ENCODE measurements at regions not wholly inside any gene's neighbourhood (a gene's known extent, or its start where the extent isn't known, plus 50 kb on each side); places are given as distances from the start of the nearest gene placed in this dataset.

DNA sequence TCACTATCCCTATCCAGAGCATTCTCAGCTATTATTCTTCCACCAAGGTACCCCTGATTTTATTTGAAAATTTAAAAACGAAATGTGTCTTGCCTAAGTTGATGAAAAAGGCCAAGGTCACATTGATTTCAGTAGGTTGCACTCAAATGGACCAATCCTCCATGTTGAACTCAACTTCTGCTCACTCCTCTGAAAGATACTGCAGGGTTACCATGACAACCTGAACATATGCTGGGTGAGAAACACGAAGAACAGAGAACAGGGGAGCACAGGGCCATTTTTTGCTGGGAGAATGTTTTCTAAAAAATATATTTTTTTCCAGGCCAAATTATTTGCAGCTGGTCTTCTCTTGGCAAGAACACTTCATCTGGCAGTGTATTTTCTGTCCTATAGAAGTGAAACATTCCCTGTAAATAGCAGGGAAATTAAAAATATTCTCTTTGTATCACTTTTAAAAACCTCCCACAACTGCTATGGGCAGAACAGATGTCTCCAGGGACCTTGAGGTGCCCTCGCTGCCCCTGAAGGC, 215.9 kb downstream of the NXNL2 start:
- no peak for TF ChIP-seq POLR2AphosphoS2 (IDR thresholded peaks at IDR 0.05; ENCODE audit: low read depth, low read length)
- TF ChIP-seq, protein P1, sequence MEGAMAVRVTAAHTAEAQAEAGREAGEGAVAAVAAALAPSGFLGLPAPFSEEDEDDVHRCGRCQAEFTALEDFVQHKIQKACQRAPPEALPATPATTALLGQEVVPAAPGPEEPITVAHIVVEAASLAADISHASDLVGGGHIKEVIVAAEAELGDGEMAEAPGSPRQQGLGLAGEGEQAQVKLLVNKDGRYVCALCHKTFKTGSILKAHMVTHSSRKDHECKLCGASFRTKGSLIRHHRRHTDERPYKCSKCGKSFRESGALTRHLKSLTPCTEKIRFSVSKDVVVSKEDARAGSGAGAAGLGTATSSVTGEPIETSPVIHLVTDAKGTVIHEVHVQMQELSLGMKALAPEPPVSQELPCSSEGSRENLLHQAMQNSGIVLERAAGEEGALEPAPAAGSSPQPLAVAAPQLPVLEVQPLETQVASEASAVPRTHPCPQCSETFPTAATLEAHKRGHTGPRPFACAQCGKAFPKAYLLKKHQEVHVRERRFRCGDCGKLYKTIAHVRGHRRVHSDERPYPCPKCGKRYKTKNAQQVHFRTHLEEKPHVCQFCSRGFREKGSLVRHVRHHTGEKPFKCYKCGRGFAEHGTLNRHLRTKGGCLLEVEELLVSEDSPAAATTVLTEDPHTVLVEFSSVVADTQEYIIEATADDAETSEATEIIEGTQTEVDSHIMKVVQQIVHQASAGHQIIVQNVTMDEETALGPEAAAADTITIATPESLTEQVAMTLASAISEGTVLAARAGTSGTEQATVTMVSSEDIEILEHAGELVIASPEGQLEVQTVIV (IDR thresholded peaks at IDR 0.05; ENCODE audit: borderline replicate concordance, partially characterized antibody): no peak
- no peak for TF ChIP-seq EP300 (IDR thresholded peaks at IDR 0.05; ENCODE audit: borderline replicate concordance in 1 of 2, control insufficient read depth in 1 of 2, low read depth in 2 of 2, low read length in 2 of 2)
- TF ChIP-seq, protein P2, sequence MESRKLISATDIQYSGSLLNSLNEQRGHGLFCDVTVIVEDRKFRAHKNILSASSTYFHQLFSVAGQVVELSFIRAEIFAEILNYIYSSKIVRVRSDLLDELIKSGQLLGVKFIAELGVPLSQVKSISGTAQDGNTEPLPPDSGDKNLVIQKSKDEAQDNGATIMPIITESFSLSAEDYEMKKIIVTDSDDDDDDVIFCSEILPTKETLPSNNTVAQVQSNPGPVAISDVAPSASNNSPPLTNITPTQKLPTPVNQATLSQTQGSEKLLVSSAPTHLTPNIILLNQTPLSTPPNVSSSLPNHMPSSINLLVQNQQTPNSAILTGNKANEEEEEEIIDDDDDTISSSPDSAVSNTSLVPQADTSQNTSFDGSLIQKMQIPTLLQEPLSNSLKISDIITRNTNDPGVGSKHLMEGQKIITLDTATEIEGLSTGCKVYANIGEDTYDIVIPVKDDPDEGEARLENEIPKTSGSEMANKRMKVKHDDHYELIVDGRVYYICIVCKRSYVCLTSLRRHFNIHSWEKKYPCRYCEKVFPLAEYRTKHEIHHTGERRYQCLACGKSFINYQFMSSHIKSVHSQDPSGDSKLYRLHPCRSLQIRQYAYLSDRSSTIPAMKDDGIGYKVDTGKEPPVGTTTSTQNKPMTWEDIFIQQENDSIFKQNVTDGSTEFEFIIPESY (IDR thresholded peaks at IDR 0.05): no peak
- TF ChIP-seq, protein P3, sequence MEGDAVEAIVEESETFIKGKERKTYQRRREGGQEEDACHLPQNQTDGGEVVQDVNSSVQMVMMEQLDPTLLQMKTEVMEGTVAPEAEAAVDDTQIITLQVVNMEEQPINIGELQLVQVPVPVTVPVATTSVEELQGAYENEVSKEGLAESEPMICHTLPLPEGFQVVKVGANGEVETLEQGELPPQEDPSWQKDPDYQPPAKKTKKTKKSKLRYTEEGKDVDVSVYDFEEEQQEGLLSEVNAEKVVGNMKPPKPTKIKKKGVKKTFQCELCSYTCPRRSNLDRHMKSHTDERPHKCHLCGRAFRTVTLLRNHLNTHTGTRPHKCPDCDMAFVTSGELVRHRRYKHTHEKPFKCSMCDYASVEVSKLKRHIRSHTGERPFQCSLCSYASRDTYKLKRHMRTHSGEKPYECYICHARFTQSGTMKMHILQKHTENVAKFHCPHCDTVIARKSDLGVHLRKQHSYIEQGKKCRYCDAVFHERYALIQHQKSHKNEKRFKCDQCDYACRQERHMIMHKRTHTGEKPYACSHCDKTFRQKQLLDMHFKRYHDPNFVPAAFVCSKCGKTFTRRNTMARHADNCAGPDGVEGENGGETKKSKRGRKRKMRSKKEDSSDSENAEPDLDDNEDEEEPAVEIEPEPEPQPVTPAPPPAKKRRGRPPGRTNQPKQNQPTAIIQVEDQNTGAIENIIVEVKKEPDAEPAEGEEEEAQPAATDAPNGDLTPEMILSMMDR (IDR thresholded peaks at IDR 0.05 in 2 of 3, conservative IDR thresholded peaks at IDR 0.05 in 1 of 3; ENCODE audit: control insufficient read depth in 2 of 3, extremely low read depth in 1 of 3, insufficient read depth in 1 of 3, low read depth in 3 of 3, low read length in 3 of 3): no peak
- no peak for TF ChIP-seq EGR1 (IDR thresholded peaks at IDR 0.05; ENCODE audit: borderline replicate concordance in 1 of 2, low read depth in 2 of 2, low read length in 2 of 2)
- TF ChIP-seq, protein P4, sequence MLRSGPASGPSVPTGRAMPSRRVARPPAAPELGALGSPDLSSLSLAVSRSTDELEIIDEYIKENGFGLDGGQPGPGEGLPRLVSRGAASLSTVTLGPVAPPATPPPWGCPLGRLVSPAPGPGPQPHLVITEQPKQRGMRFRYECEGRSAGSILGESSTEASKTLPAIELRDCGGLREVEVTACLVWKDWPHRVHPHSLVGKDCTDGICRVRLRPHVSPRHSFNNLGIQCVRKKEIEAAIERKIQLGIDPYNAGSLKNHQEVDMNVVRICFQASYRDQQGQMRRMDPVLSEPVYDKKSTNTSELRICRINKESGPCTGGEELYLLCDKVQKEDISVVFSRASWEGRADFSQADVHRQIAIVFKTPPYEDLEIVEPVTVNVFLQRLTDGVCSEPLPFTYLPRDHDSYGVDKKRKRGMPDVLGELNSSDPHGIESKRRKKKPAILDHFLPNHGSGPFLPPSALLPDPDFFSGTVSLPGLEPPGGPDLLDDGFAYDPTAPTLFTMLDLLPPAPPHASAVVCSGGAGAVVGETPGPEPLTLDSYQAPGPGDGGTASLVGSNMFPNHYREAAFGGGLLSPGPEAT (IDR thresholded peaks at IDR 0.05; ENCODE audit: low read depth): no peak
- TF ChIP-seq, protein P5, sequence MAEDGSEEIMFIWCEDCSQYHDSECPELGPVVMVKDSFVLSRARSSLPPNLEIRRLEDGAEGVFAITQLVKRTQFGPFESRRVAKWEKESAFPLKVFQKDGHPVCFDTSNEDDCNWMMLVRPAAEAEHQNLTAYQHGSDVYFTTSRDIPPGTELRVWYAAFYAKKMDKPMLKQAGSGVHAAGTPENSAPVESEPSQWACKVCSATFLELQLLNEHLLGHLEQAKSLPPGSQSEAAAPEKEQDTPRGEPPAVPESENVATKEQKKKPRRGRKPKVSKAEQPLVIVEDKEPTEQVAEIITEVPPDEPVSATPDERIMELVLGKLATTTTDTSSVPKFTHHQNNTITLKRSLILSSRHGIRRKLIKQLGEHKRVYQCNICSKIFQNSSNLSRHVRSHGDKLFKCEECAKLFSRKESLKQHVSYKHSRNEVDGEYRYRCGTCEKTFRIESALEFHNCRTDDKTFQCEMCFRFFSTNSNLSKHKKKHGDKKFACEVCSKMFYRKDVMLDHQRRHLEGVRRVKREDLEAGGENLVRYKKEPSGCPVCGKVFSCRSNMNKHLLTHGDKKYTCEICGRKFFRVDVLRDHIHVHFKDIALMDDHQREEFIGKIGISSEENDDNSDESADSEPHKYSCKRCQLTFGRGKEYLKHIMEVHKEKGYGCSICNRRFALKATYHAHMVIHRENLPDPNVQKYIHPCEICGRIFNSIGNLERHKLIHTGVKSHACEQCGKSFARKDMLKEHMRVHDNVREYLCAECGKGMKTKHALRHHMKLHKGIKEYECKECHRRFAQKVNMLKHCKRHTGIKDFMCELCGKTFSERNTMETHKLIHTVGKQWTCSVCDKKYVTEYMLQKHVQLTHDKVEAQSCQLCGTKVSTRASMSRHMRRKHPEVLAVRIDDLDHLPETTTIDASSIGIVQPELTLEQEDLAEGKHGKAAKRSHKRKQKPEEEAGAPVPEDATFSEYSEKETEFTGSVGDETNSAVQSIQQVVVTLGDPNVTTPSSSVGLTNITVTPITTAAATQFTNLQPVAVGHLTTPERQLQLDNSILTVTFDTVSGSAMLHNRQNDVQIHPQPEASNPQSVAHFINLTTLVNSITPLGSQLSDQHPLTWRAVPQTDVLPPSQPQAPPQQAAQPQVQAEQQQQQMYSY (CRISPR knock-in tag; IDR thresholded peaks at IDR 0.05): no peak
- no peak for TF ChIP-seq POLR2A (IDR thresholded peaks at IDR 0.05; ENCODE audit: low read depth, low read length)
